ENCODE measurements at regions not wholly inside any gene's neighbourhood (a gene's known extent, or its start where the extent isn't known, plus 50 kb on each side); places are given as distances from the start of the nearest gene placed in this dataset.

DNA sequence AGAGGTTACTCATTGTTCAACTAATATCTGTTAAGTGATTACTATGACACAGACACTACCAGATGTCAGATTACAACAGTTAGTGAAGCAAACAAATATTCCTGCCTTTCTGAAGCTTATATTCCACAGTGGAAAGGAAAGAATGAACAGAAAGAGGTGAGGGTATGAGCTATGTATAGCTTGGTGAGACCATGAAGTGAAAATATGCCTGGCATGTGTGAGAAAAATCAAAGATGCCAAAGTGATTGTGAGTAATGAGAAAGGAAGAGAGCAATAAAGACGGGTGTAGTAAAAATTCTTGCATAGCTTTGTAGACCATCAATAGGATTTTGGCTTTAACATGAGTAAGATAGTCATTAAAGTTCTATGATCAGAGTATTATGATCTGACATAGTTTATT is 734.5 kb upstream of the NUDT12 start:
- TF ChIP-seq, protein P1, sequence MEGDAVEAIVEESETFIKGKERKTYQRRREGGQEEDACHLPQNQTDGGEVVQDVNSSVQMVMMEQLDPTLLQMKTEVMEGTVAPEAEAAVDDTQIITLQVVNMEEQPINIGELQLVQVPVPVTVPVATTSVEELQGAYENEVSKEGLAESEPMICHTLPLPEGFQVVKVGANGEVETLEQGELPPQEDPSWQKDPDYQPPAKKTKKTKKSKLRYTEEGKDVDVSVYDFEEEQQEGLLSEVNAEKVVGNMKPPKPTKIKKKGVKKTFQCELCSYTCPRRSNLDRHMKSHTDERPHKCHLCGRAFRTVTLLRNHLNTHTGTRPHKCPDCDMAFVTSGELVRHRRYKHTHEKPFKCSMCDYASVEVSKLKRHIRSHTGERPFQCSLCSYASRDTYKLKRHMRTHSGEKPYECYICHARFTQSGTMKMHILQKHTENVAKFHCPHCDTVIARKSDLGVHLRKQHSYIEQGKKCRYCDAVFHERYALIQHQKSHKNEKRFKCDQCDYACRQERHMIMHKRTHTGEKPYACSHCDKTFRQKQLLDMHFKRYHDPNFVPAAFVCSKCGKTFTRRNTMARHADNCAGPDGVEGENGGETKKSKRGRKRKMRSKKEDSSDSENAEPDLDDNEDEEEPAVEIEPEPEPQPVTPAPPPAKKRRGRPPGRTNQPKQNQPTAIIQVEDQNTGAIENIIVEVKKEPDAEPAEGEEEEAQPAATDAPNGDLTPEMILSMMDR (IDR thresholded peaks at IDR 0.05; ENCODE audit: low read depth, low read length, missing input control) = no peak
- TF ChIP-seq EGR1 (IDR thresholded peaks at IDR 0.05; ENCODE audit: low read depth in 2 of 2) (no peak), RAD21 (IDR thresholded peaks at IDR 0.05) (no peak)
- TF ChIP-seq, protein P2, sequence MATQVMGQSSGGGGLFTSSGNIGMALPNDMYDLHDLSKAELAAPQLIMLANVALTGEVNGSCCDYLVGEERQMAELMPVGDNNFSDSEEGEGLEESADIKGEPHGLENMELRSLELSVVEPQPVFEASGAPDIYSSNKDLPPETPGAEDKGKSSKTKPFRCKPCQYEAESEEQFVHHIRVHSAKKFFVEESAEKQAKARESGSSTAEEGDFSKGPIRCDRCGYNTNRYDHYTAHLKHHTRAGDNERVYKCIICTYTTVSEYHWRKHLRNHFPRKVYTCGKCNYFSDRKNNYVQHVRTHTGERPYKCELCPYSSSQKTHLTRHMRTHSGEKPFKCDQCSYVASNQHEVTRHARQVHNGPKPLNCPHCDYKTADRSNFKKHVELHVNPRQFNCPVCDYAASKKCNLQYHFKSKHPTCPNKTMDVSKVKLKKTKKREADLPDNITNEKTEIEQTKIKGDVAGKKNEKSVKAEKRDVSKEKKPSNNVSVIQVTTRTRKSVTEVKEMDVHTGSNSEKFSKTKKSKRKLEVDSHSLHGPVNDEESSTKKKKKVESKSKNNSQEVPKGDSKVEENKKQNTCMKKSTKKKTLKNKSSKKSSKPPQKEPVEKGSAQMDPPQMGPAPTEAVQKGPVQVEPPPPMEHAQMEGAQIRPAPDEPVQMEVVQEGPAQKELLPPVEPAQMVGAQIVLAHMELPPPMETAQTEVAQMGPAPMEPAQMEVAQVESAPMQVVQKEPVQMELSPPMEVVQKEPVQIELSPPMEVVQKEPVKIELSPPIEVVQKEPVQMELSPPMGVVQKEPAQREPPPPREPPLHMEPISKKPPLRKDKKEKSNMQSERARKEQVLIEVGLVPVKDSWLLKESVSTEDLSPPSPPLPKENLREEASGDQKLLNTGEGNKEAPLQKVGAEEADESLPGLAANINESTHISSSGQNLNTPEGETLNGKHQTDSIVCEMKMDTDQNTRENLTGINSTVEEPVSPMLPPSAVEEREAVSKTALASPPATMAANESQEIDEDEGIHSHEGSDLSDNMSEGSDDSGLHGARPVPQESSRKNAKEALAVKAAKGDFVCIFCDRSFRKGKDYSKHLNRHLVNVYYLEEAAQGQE (IDR thresholded peaks at IDR 0.05) = no peak

Measured in liver (tissue), 3 donors.